ENCODE measurements at regions not wholly inside any gene's neighbourhood (a gene's known extent, or its start where the extent isn't known, plus 50 kb on each side); places are given as distances from the start of the nearest gene placed in this dataset.
"Not testable (repeated sequence)": the region's sequence is repeated elsewhere in the genome, so short reads cannot be mapped to it uniquely, and the experiment has no call there.

- no peak for DNase-seq (ENCODE audit: low read depth in 4 of 4, low spot score in 3 of 4)
These were observed 96.0 kb upstream of the TRIB2 start for GRCh38 chr2:12620759-12621158.

DNA sequence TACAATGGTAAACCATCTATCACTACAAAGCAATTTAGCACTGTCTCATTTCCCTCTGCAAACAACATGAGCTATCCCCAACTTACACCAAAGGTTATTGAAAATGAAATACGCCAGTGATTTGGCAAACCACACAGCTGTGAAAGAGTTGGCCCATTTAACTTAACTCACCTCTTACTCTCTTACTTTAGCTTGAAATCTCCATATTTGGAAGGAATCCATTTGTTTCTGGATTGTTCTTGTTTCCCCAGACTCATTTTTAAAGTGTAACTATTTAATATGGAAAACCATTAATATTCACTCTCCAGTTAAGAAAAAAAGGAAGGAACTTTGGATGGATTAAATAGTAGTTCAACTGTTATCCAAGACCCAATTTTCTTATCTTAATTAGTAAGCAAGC lies 93.7 kb upstream of the TRIB2 start:
- no peak for DNase-seq (ENCODE audit: low read depth in 4 of 4, low spot score in 3 of 4)

DNA sequence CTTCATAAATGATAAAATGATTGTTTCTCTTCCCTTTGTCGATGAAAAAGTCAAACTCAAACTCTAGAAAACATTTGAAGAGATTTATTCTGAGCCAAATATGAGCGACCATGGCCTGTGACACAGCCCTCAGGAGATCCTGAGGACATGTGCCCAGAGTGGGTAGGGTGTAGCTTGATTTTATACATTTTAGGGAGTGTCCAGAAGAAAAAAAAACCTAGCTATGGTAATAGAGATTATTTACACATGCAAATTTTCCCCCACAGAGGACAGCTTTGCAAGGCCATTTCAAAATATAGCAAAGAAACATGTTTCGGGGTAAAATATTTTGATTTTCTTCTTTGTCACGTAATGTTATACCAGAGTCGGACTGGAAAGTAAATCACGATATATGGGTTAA lies 92.4 kb upstream of the TRIB2 start:
- no peak for DNase-seq (ENCODE audit: low read depth in 4 of 4, low spot score in 3 of 4)

GRCh38 chr2:12624905-12625598 lies 91.7 kb upstream of the TRIB2 start:
- DNase-seq (ENCODE audit: low read depth in 4 of 4, low spot score in 3 of 4): no peak

DNA sequence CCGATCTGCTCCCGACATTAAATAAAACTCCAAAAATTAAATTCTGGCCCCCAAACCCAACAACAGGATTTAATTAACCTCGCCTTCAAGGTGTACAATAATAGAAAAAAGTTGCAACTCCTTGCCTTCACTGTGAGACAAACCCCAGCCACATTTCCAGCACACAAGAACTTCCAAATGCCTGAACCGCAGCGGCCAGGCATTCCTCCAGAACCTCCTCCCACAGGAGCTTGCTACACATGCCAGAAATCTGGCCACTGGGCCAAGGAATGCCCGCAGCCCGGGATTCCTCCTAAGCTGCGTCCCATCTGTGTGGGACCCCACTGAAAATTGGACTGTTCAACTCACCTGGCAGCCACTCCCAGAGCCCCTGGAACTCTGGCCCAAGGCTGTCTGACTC lies 88.2 kb upstream of the TRIB2 start:
- not testable (repeated sequence) for DNase-seq (ENCODE audit: low read depth in 4 of 4, low spot score in 3 of 4)

GRCh38 chr2:12636837-12637581 lies 79.7 kb upstream of the TRIB2 start:
- no peak for DNase-seq (ENCODE audit: low read depth in 4 of 4, low spot score in 3 of 4)

- no peak for DNase-seq (ENCODE audit: low read depth in 4 of 4, low spot score in 3 of 4)
These were observed 79.0 kb upstream of the TRIB2 start for GRCh38 chr2:12637754-12638153.

DNA sequence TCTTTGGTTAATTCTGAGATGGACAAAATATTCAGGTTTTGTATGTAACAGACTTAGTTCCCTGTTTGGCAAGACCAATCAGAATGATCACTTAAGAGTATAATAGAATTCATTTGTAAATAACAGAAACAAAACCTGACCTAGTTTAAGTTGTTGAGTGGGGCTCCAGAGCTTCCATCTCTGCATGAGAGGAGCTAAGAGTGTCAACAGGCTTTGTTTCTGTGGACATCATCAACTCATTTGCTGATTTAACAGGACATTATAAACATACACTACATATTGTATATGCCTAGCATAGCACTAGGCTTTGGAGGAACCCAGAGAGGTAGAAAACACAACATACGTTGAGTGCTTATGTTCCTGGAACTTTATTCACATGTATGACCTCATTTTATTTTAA lies 75.3 kb upstream of the TRIB2 start:
- DNase-seq (ENCODE audit: low read depth in 4 of 4, low spot score in 3 of 4): no peak

DNA sequence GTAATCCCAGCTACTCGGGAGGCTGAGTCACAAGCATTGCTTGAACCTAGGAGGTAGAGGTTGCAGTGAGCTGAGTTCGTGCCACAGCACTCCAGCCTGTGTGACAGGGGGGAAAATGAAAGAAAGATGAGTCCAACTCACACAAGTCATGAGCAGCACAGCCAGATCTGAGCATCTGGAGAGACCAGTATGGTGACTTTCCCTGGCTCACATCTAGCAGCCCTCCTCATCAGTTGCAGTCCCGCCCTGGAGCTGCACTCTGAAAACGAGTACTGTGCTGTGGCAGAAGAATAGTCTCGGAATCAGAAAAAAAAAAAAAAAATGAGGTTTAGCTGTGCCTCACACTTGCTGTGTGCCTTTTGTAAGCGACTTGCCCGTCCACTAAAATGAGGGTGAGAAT lies 74.4 kb upstream of the TRIB2 start:
- no peak for DNase-seq (ENCODE audit: low read depth in 4 of 4, low spot score in 3 of 4)

DNA sequence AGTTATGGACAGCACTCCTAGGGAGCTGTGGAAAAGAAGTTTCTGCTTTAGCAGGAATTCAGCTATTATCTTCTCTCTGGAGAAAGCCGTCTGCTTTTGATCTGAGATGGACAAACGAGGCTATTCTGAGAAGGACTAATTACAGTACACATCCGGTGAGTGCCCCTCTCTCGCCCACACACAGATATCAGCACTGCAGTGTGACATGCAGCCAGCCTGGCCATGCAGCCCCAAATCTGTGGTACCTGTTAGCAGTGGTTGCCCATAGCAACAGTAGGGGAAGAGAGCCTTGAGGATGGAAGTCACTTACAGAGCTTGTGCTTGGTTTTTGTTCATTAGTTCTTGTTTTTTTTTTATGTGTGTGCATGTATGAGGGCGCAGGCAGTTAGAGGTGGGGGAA lies 73.9 kb upstream of the TRIB2 start:
- no peak for DNase-seq (ENCODE audit: low read depth in 4 of 4, low spot score in 3 of 4)

GRCh38 chr2:12649602-12650400 lies 66.9 kb upstream of the TRIB2 start:
- no peak for DNase-seq (ENCODE audit: low read depth in 4 of 4, low spot score in 3 of 4)

GRCh38 chr2:12651641-12652040 lies 65.1 kb upstream of the TRIB2 start:
- DNase-seq (ENCODE audit: low read depth in 4 of 4, low spot score in 3 of 4): no peak

DNA sequence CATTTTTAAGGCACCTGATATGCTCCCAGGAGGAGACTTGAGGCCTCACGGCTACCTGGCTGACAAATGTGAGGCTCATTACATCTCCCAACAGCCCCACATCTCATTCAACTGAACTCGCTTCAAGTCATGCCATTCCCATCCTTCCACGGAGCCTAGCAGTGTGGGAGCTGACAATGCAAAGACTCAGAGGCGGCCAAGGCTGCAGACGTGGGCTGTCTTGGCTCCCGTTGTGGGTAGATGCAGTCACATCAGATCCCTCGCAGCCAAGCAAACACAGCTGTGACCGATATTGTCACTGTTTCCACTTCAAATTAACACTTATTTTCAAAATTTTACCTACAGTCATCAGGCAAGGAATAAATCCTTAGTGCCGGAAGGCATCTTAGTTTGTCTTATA lies 64.0 kb upstream of the TRIB2 start:
- DNase-seq (ENCODE audit: low read depth in 4 of 4, low spot score in 3 of 4): no peak

DNA sequence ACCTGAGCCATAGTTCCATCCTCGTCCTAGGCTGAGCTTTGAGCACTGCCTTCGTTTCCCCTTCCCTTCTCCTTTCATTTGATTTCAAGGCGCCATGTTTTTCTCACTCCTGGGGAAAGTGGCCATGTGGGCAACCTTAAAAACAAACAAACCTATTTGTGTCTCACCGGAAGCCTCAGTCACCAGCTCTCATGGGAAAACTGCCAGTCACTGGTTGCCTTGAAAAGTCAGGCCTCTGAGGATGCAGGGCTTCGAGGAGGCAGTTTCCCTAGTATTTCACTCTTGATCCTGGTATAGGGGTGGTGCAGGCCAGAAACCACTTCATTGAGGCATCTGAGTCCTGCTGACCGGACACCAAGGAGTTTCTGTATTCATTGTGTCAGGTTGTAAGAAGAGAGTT lies 59.2 kb upstream of the TRIB2 start:
- DNase-seq (ENCODE audit: low read depth in 4 of 4, low spot score in 3 of 4): no peak

GRCh38 chr2:12658310-12658945 lies 58.3 kb upstream of the TRIB2 start:
- DNase-seq (ENCODE audit: low read depth in 4 of 4, low spot score in 3 of 4): no peak

GRCh38 chr2:12661489-12661888 lies 55.2 kb upstream of the TRIB2 start:
- DNase-seq (ENCODE audit: low read depth in 4 of 4, low spot score in 3 of 4): no peak

- DNase-seq (ENCODE audit: low read depth in 4 of 4, low spot score in 3 of 4): no peak
These were observed 53.3 kb upstream of the TRIB2 start for GRCh38 chr2:12663306-12664037.

DNA sequence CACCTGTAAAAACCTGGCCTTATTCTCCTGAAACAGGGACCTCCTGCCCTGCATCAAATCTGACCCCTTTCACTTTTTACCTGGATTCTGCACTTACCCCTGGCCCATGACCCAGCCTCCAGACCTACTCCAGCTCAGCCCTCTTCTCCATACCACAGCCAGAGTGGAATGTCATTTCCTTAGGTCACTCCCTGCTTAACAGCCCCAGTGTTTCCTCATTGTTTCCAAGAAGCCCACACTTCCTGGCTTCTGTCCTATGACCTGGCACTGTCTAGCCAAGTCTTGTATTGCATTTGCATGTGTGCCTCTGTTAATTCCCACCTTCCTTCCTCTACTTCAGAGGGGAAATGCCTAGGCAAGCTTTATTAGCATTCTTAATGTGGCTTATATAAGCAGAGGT lies 51.4 kb upstream of the TRIB2 start:
- DNase-seq (ENCODE audit: low read depth in 4 of 4, low spot score in 3 of 4): no peak

DNA sequence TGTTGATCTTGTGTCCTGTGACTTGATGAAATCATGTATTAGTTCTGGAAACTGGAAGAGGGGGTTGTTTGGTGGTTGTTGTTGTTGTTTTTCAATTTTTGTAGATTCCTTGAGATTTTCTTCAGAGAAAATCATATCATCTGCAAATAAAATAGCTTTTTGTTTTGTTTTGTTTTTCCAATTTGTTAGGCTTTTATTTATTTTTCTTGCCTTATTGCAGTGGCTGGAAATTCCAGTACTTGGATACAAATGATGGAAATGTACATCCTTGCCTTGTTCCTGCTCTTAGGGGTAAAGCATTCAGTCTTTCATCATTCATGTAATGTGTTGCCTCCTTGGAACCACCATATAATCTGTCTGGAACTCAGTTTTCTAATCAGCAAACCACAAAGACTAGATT lies 50.3 kb upstream of the TRIB2 start:
- DNase-seq (ENCODE audit: low read depth in 4 of 4, low spot score in 3 of 4): no peak

Measured in left renal pelvis (tissue), 4 donors.